Trophoblast cell (in vitro differentiated cells and primary cell): ENCODE measurements at regions not wholly inside any gene's neighbourhood (a gene's known extent, or its start where the extent isn't known, plus 50 kb on each side); places are given as distances from the start of the nearest gene placed in this dataset.

Source experiments
- DNase-seq, 2 donors: peaks; one replicate each; pipeline ENCODE4 v3.0.0-alpha.2; 2016
- H2AFZ ChIP-seq: 2 replicates; pipeline ENCODE4 v1.6.1; 2013; ENCODE audit warnings: low read length, moderate library complexity, mild to moderate bottlenecking; ENCODE audit not compliant: insufficient read depth, poor library complexity
- H2AK5ac ChIP-seq: 2 replicates; pipeline ENCODE4 v1.6.1; 2013; ENCODE audit warnings: mild to moderate bottlenecking, low read length
- H2BK120ac ChIP-seq: 2 replicates; pipeline ENCODE4 v1.6.1; 2013; ENCODE audit warnings: low read length, mild to moderate bottlenecking, moderate library complexity; ENCODE audit not compliant: insufficient read depth, poor library complexity
- H2BK12ac ChIP-seq: 2 replicates; pipeline ENCODE4 v1.6.1; 2013; ENCODE audit warnings: mild to moderate bottlenecking, low read length, moderate library complexity
- H2BK5ac ChIP-seq: 2 replicates; pipeline ENCODE4 v1.6.1; 2013; ENCODE audit warnings: low read length, low read depth, moderate library complexity, mild to moderate bottlenecking; ENCODE audit not compliant: poor library complexity
- H3K14ac ChIP-seq: 2 replicates; pipeline ENCODE4 v1.6.1; 2013; ENCODE audit warnings: mild to moderate bottlenecking, low read length
- H3K18ac ChIP-seq: 2 replicates; pipeline ENCODE4 v1.6.1; 2013; ENCODE audit warnings: mild to moderate bottlenecking, low read length
- H3K23ac ChIP-seq: 2 replicates; pipeline ENCODE4 v1.6.1; 2013; ENCODE audit warnings: low read length
- H3K27ac ChIP-seq: 2 replicates; pipeline ENCODE4 v1.5.1; 2013; ENCODE audit warnings: low read depth, mild to moderate bottlenecking, inconsistent platforms, low read length, moderate library complexity
- H3K27me3 ChIP-seq: 2 replicates; pipeline ENCODE4 v1.6.1; 2013; ENCODE audit warnings: inconsistent platforms, mild to moderate bottlenecking, low read length, moderate library complexity; ENCODE audit not compliant: insufficient read depth
- H3K36me3 ChIP-seq, 2 experiments: 1 replicate in 1 of 2; 2 replicates in 1 of 2; pipeline ENCODE4 v1.6.1; 2013; ENCODE audit warnings: low read length in 2 of 2, mild to moderate bottlenecking in 2 of 2, moderate library complexity in 1 of 2; ENCODE audit not compliant: insufficient read depth in 2 of 2, control insufficient read depth in 1 of 2
- H3K4ac ChIP-seq: 2 replicates; pipeline ENCODE4 v1.6.1; 2013; ENCODE audit warnings: low read depth, mild to moderate bottlenecking, low read length, moderate library complexity
- H3K4me1 ChIP-seq, 2 experiments: 1 replicate in 1 of 2; 2 replicates in 1 of 2; pipeline ENCODE4 v1.6.1; 2013; ENCODE audit warnings: low read length in 2 of 2, mild to moderate bottlenecking in 2 of 2, moderate library complexity in 1 of 2; ENCODE audit not compliant: insufficient read depth in 2 of 2, control insufficient read depth in 1 of 2
- H3K4me2 ChIP-seq: 2 replicates; pipeline ENCODE4 v1.6.1; 2013; ENCODE audit warnings: inconsistent platforms, mild to moderate bottlenecking, low read length, moderate library complexity
- H3K4me3 ChIP-seq: 2 replicates; pipeline ENCODE4 v1.5.1; 2013; ENCODE audit warnings: mild to moderate bottlenecking, low read depth, low read length, inconsistent platforms
- H3K79me1 ChIP-seq: one replicate; pipeline ENCODE4 v1.6.1; 2013; ENCODE audit warnings: low read length
- H3K79me2 ChIP-seq: 2 replicates; pipeline ENCODE4 v1.6.1; 2013; ENCODE audit warnings: low read length, mild to moderate bottlenecking; ENCODE audit not compliant: control insufficient read depth, insufficient read depth, poor library complexity
- H3K9ac ChIP-seq: 2 replicates; pipeline ENCODE4 v1.6.1; 2013; ENCODE audit warnings: mild to moderate bottlenecking, low read length
- H3K9me3 ChIP-seq: 2 replicates; pipeline ENCODE4 v1.6.1; 2013; ENCODE audit warnings: low read depth, mild to moderate bottlenecking, control low read depth, inconsistent platforms, low read length; ENCODE audit not compliant: insufficient read depth
- H4K12ac ChIP-seq: 2 replicates; pipeline ENCODE4 v1.6.1; 2013; ENCODE audit warnings: low read depth, mild to moderate bottlenecking, low read length, moderate library complexity
- H4K8ac ChIP-seq: 2 replicates; pipeline ENCODE4 v1.6.1; 2013; ENCODE audit warnings: low read depth, mild to moderate bottlenecking, low read length, moderate library complexity
- H4K91ac ChIP-seq: one replicate; pipeline ENCODE4 v1.6.1; 2013; ENCODE audit warnings: low read depth, mild to moderate bottlenecking, low read length, moderate library complexity
- WGBS: extraction: QIAGEN DNeasy Blood & Tissue Kit; methylation state at CpG from one replicate; pipeline ENCODE4 v1.1.7; 2013; ENCODE audit warnings: missing lambda C conversion rate; ENCODE audit not compliant: insufficient read length, insufficient coverage; ENCODE audit errors: extremely low coverage; 5-methylcytosine and 5-hydroxymethylcytosine counted together

- H2BK120ac ChIP-seq = no peak overlapping the region
- H4K91ac ChIP-seq = no peak overlapping the region
- H3K27ac ChIP-seq = no peak overlapping the region
- H3K36me3 ChIP-seq = no peaks in the 10 kb centered on the region
- H3K4me1 ChIP-seq = peaks cover 10 to 11% of the 10 kb centered on the region in 2 experiments
- no peak overlapping the region for H3K9ac ChIP-seq
- H2AFZ ChIP-seq = no peak overlapping the region
- no peak for DNase-seq
- H2BK12ac ChIP-seq = no peak overlapping the region
- H2AK5ac ChIP-seq = no peak overlapping the region
- no peak overlapping the region for H4K8ac ChIP-seq
- no peaks in the 10 kb centered on the region for H3K79me2 ChIP-seq
- no peak overlapping the region for H3K23ac ChIP-seq
- no peaks in the 10 kb centered on the region for H3K79me1 ChIP-seq
- no peaks in the 10 kb centered on the region for H3K27me3 ChIP-seq
- no peak overlapping the region for H3K14ac ChIP-seq
- no peak overlapping the region for H3K4me2 ChIP-seq
- H4K12ac ChIP-seq = no peak overlapping the region
- H3K9me3 ChIP-seq = no peaks in the 10 kb centered on the region
- H2BK5ac ChIP-seq = no peak overlapping the region
- WGBS = no CpG with 5 or more reads among the region's 15 CpGs
- H3K18ac ChIP-seq = no peak overlapping the region
- no peak overlapping the region for H3K4me3 ChIP-seq
- no peak overlapping the region for H3K4ac ChIP-seq
These were observed 74.7 kb upstream of the WNT11 start for GRCh38 chr11:76280882-76281557.

DNA sequence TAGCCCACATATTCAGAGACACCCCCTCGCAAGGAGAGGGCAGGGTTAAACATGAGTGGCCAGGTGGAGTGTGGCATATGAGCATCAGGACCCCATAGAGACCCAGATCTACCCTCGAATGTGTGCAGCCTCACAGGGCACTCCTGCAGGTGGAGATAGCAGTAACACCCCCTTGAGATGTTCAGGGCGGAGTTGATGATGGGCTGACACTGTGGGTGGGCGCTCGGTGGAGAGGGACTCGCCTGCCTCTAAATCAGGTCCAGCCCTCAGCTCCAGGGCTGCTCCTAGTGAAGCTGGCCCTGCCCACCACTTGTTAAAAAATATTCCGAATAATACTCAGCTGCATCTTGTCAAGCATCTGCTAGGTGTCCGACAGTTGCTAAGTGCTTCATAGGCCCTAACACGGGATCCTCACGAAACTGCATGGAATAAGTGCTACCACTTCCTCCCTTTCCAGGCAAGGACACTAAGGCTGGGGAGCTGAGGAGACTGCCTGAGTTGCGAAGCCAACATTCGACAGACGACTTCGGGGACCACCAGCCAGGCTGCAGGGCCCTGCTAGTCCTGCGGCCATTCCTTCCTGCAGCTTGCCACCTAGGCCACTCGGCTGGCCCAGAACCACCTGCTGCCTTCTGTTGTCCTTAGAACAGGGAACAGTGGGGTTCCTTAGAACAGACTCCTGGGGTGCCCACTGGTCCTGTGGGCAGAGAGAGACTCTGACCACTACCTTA is 74.0 kb upstream of the WNT11 start:
- Histone ChIP-seq H2BK5ac (no peak overlapping the region), H2AK5ac (no peak overlapping the region), H2BK120ac (no peak overlapping the region)

GRCh38 chr11:76279646-76280045 is 73.3 kb upstream of the WNT11 start:
- Histone ChIP-seq H3K9ac (no peak overlapping the region), H3K23ac (no peak overlapping the region), H4K12ac (no peak overlapping the region), H3K79me1 (no peaks in the 10 kb centered on the region), H3K14ac (no peak overlapping the region), H3K4ac (no peak overlapping the region), H2BK5ac (no peak overlapping the region), H3K4me2 (no peak overlapping the region), H4K8ac (no peak overlapping the region), H3K27ac (no peak overlapping the region), H3K4me1 (peaks cover 10 to 11% of the 10 kb centered on the region in 2 experiments), H3K27me3 (no peaks in the 10 kb centered on the region), H3K9me3 (peaks cover 3% of the 10 kb centered on the region), H3K36me3 (no peaks in the 10 kb centered on the region), H3K18ac (no peak overlapping the region), H2BK12ac (no peak overlapping the region), H2BK120ac (no peak overlapping the region), H2AFZ (no peak overlapping the region), H3K4me3 (no peak overlapping the region), H3K79me2 (no peaks in the 10 kb centered on the region), H4K91ac (no peak overlapping the region), H2AK5ac (no peak overlapping the region)
- WGBS = no CpG with 5 or more reads among the region's 7 CpGs
- no peak for DNase-seq

More for the DNA sequence above, 74.0 kb upstream of the WNT11 start:
- DNase-seq = no peak
- no peak overlapping the region for H2AFZ ChIP-seq
- no peaks in the 10 kb centered on the region for H3K9me3 ChIP-seq
- no peak overlapping the region for H3K4me2 ChIP-seq
- H3K27me3 ChIP-seq = no peaks in the 10 kb centered on the region
- H4K91ac ChIP-seq = no peak overlapping the region
- no peak overlapping the region for H3K9ac ChIP-seq
- H3K79me2 ChIP-seq = no peaks in the 10 kb centered on the region
- no peak overlapping the region for H4K8ac ChIP-seq
- no peak overlapping the region for H3K27ac ChIP-seq
- no peak overlapping the region for H4K12ac ChIP-seq
- no peak overlapping the region for H2BK12ac ChIP-seq
- H3K23ac ChIP-seq = no peak overlapping the region
- no peak overlapping the region for H3K18ac ChIP-seq
- no peaks in the 10 kb centered on the region for H3K79me1 ChIP-seq
- H3K36me3 ChIP-seq = no peaks in the 10 kb centered on the region
- no CpG with 5 or more reads among the region's 16 CpGs for WGBS
- no peak overlapping the region for H3K4ac ChIP-seq
- no peak overlapping the region for H3K4me3 ChIP-seq
- H3K14ac ChIP-seq = no peak overlapping the region
- H3K4me1 ChIP-seq = peaks cover 10 to 11% of the 10 kb centered on the region in 2 experiments

DNA sequence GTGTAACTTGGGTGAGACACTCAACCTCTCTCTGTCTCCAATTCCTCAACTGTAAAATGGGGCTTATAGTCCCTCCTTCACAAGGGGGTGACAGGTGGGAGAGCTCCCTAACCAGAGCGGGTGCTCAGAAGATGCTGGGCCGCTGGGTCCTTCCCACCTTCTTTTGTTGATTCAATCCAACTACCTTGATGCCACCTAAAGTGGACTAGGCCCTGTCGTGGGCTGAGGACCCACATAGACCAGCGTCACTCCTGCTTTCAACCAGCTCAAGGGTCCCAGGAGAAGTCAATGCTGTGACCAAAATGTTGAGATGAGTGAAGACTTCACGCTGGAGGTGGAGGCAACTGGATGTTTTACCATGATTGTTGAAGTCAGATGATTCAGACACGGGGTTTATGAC is 72.7 kb upstream of the WNT11 start:
- H3K36me3 ChIP-seq = no peaks in the 10 kb centered on the region
- no peak overlapping the region for H3K23ac ChIP-seq
- WGBS = no CpG with 5 or more reads among the region's 6 CpGs

More for the DNA sequence above, 72.7 kb upstream of the WNT11 start:
- Histone ChIP-seq H3K9ac (no peak overlapping the region), H3K4me1 (peaks cover 5% of the 10 kb centered on the region in 2 experiments), H2BK5ac (no peak overlapping the region), H3K27me3 (no peaks in the 10 kb centered on the region), H3K79me1 (no peaks in the 10 kb centered on the region), H2AFZ (no peak overlapping the region), H3K9me3 (peaks cover 4% of the 10 kb centered on the region), H4K8ac (no peak overlapping the region), H4K91ac (no peak overlapping the region), H3K27ac (no peak overlapping the region), H3K4me2 (no peak overlapping the region), H4K12ac (no peak overlapping the region), H2AK5ac (no peak overlapping the region), H3K18ac (no peak overlapping the region), H2BK12ac (no peak overlapping the region), H3K79me2 (no peaks in the 10 kb centered on the region), H3K4me3 (no peak overlapping the region), H3K14ac (no peak overlapping the region), H3K4ac (no peak overlapping the region), H2BK120ac (no peak overlapping the region)
- no peak for DNase-seq
